Suppressor macrophage treated with lipopolysaccharide for 1 hour (primary cell): ENCODE measurements at regions not wholly inside any gene's neighbourhood (a gene's known extent, or its start where the extent isn't known, plus 50 kb on each side); places are given as distances from the start of the nearest gene placed in this dataset.
"Not testable (repeated sequence)": the region's sequence is repeated elsewhere in the genome, so short reads cannot be mapped to it uniquely, and the experiment has no call there.

Source experiments
- DNase-seq, 3 donors: peaks; one replicate each; pipeline ENCODE4 v3.0.0-alpha.2; 2020 to 2022

GRCh38 chr4:57300300-57300699, 190.1 kb upstream of the IGFBP7 start:
- not testable (repeated sequence) for DNase-seq

- no peak for DNase-seq
Observed at GRCh38 chr4:57291911-57292310, 181.7 kb upstream of the IGFBP7 start.

- no peak for DNase-seq
Observed at GRCh38 chr4:57287687-57288604, 177.8 kb upstream of the IGFBP7 start.

- no peak for DNase-seq
Observed at GRCh38 chr4:57282933-57283310, 172.7 kb upstream of the IGFBP7 start.

- no peak for DNase-seq
Observed at GRCh38 chr4:57280481-57280880, 170.3 kb upstream of the IGFBP7 start.

GRCh38 chr4:57278780-57279179, 168.6 kb upstream of the IGFBP7 start:
- no peak for DNase-seq

- DNase-seq: no peak
Observed at GRCh38 chr4:57274082-57274481, 163.9 kb upstream of the IGFBP7 start.

GRCh38 chr4:57270346-57270745, 160.2 kb upstream of the IGFBP7 start:
- DNase-seq: no peak

- no peak for DNase-seq
Observed at GRCh38 chr4:57265831-57266582, 155.8 kb upstream of the IGFBP7 start.

- no peak for DNase-seq
Observed at GRCh38 chr4:57254754-57255153, 144.6 kb upstream of the IGFBP7 start.

- peak in 1 of 3 donors; percentile 1 for DNase-seq
Observed at GRCh38 chr4:57249083-57249482, 138.9 kb upstream of the IGFBP7 start.

- DNase-seq: no peak
Observed at GRCh38 chr4:57243076-57243475, 132.9 kb upstream of the IGFBP7 start.

- no peak for DNase-seq
Observed at GRCh38 chr4:57234252-57234775, 124.1 kb upstream of the IGFBP7 start.

- DNase-seq: no peak
Observed at GRCh38 chr4:57233386-57233785, 123.2 kb upstream of the IGFBP7 start.

- DNase-seq: no peak
Observed at GRCh38 chr4:57231781-57232180, 121.6 kb upstream of the IGFBP7 start.

GRCh38 chr4:57220734-57221133, 110.5 kb upstream of the IGFBP7 start:
- DNase-seq: no peak

GRCh38 chr4:57220172-57220571, 110.0 kb upstream of the IGFBP7 start:
- no peak for DNase-seq

GRCh38 chr4:57219431-57219830, 109.2 kb upstream of the IGFBP7 start:
- DNase-seq: no peak

- DNase-seq: peak in 1 of 3 donors; percentile 4
Observed at GRCh38 chr4:57214654-57215411, 104.6 kb upstream of the IGFBP7 start.

GRCh38 chr4:57211131-57211530, 100.9 kb upstream of the IGFBP7 start:
- no peak for DNase-seq

GRCh38 chr4:57206172-57206571, 96.0 kb upstream of the IGFBP7 start:
- no peak for DNase-seq

GRCh38 chr4:57205580-57205979, 95.4 kb upstream of the IGFBP7 start:
- DNase-seq: no peak

GRCh38 chr4:57200799-57201327, 90.7 kb upstream of the IGFBP7 start:
- DNase-seq: no peak
